ENCODE measurements at regions not wholly inside any gene's neighbourhood (a gene's known extent, or its start where the extent isn't known, plus 50 kb on each side); places are given as distances from the start of the nearest gene placed in this dataset.

DNA sequence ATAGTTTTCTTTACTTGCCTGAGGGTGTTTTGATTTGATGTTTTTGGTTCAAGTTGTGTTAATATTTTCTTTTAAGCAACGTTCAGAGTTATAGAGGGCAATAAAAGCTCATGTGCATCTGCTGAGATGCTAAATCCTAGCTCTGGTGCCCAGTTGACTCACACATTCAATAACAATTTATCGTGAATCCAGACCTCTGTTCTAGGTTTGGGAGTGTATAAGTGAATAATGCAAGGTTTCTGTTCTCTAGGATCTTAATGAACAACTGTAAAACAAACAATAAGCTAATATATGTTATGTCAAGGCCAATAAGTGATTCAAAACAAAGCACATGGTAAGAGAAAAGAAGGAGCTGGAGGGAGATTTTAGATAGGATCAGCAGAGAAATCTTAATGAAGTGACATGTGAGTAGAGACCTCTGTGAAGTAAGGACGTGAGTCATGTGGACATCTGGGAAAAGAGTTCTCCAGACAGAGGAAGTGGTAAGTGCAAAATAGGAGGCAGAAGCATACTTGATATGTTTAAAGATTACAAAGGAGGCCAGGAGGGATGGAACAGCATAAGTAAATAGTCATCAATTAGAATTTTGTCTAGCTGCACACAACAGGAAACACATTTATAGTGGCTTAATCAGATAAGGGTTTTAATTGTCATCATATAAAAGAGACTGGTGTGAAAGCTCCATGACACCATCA, 278.5 kb upstream of the HTR2A start:
- no peak for DNase-seq (ENCODE audit: low spot score)

DNA sequence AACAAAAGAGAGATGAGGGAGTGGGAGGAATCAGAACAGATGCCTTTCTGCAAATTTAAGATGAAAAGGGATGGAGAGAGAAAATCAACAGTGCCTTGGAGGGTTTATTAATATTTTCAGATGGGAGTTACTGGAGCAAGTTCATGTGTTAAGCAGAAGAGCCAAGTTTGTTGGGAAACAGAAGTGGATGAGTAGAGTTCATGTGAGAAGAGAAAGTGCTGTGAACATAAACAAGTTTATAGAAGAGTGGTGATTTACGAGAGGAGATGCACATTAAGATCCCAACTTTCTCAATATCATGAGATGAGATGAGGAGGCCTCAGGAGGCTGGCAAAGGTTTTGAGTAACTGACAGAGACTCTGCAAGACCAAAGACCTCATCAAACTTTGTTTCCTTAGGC, 274.1 kb upstream of the HTR2A start:
- DNase-seq (ENCODE audit: low spot score), result no peak

DNA sequence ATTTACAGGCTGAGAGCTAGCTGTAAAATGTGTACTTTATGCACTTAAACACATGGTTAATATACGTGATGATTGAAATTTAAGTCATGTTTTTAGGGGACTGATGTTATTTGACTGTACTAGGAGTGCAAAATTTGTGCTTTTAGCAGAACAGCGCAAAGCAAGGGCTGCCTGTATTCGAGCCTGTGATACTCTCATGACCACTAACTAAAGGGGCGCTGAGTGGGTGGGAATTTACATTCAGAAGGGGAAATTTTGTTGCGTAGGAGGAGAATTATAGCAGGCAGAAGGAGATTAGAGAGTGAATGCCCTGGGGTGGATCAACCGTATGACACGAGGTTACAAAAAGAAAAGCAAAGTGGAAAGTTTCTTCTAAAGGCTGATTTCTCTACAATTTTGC, 271.8 kb upstream of the HTR2A start:
- DNase-seq (ENCODE audit: low spot score), result no peak

GRCh38 chr13:47168066-47168465, 271.2 kb upstream of the HTR2A start:
- DNase-seq (ENCODE audit: low spot score), result no peak

GRCh38 chr13:47166336-47166735, 269.5 kb upstream of the HTR2A start:
- DNase-seq (ENCODE audit: low spot score), result no peak

- DNase-seq (ENCODE audit: low spot score), result no peak
Observed at GRCh38 chr13:47159853-47160550, 263.1 kb upstream of the HTR2A start.

DNA sequence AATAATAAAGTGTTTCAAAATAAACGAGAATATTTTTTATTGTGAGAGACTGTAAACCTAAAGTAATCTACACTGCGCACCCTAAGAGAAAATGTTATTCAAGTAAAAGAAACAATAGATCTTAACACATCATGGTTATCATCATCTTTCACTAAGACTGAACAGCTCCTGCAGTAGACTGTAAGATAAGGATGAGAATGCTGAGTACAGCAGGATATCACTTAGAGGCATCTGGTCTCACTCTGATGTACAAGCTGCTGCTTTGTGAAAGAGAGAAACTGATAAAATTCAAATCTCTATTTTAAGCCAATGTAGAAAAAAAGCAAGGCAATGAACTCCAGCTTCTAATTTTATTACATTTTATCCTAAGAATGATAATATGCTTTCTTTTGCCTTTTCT, 261.7 kb upstream of the HTR2A start:
- no peak for DNase-seq (ENCODE audit: low spot score)

GRCh38 chr13:47148543-47148942, 251.7 kb upstream of the HTR2A start:
- no peak for DNase-seq (ENCODE audit: low spot score)

DNA sequence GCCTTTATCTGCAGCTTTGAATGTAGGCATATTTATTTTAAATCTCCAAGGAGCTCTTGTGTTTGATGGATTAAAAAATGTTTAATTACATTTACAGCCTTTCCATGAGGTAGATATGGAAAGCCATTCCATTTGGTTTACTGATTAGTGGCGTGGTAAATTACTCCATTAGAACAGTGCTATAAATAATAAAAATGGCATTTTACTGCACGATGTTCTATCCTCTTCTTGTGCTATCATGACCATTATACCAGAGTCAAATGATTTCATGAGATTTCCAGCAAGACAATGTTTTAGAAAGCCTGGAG, 250.9 kb upstream of the HTR2A start:
- DNase-seq (ENCODE audit: low spot score), result no peak

- no peak for DNase-seq (ENCODE audit: low spot score)
Observed at GRCh38 chr13:47146991-47147811, 250.3 kb upstream of the HTR2A start.

DNA sequence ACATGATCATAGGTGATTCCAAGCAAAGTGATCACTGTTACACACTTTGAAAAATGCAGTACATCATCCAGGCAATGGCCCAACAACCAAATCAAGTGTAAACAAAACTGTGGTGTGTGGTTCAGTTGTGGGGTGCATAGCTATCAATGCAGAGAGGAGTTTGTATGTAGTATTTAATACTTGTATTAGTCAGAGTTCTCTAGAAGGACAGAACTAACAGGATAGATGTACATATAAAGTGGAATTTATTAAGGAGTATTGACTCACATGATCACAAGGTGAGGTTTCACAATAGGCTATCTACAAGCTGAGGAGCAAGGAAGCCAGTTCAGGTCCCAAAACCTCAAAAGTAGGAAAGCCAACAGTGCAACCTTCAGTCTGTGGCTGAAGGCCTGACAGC, 249.3 kb upstream of the HTR2A start:
- no peak for DNase-seq (ENCODE audit: low spot score)

- no peak for DNase-seq (ENCODE audit: low spot score)
Observed at GRCh38 chr13:47144782-47145181, 247.9 kb upstream of the HTR2A start.

DNA sequence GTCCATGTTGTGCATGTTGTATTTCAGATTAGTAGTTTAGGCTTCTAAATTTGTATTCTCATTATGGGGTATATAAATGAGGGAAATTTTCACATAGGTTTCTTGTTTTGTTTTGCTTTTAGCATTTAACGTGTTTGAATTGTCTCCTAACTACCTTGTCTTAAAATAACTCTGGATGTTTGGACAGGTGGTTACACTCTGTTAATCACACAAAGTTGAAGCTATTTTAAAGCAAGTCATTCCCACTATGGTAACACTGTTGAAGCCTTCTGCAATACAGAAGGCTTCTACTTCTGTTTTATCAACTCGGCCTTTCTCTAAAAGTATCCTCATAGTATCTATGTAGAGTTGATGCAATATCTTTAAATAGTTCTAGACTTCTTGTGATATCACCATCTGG, 245.3 kb upstream of the HTR2A start:
- no peak for DNase-seq (ENCODE audit: low spot score)

GRCh38 chr13:47139519-47139918, 242.7 kb upstream of the HTR2A start:
- DNase-seq (ENCODE audit: low spot score), result no peak

- DNase-seq (ENCODE audit: low spot score), result no peak
Observed at GRCh38 chr13:47136504-47136941, 239.7 kb upstream of the HTR2A start.

- no peak for DNase-seq (ENCODE audit: low spot score)
Observed at GRCh38 chr13:47135800-47136503, 239.1 kb upstream of the HTR2A start.

DNA sequence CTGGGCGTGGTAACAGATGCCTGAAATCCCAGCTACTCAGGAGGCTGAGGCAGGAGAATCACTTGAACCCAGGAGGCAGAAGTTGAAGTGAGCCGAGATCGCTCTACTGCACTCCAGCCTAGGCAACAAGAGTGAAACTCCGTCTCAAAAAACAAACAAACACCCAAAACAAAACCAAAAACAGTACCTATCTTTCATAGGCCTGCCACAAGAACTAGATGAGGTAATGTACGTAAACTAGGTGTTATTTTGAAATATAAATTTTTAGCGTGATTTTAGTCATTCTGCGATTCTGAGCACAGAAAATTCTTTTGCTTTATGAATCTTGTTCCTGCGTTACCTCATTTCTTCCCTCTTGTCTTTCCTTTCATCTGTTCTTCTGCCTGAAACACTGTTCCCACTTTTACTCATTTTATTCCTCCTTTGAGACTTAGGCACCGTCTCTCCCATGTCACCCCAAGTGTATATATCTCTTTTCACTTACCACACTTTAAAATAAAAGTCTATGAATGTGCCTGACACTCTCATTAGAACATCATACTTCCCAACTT, 238.2 kb upstream of the HTR2A start:
- DNase-seq (ENCODE audit: low spot score), result no peak

DNA sequence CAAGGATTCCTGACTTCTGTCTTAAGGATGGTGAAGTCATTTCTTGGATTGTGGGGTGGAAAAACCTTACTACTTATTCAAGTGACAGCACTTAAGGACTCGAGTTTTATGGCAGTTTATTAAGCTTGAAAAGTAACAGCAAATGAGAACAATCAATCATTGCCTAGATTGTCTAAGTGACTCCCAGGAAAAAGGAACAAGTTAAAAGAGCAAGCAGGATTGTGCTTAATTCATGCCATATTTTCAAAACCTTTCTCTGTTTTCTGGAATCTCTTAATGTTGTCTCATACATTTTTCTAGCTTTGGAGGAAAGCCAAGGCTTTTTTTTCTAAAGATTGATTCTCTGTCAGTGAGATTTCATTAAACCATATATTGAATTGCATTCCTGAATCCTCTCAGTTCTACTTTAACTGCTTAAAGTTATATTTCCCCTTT, 236.2 kb upstream of the HTR2A start:
- DNase-seq (ENCODE audit: low spot score), result no peak

DNA sequence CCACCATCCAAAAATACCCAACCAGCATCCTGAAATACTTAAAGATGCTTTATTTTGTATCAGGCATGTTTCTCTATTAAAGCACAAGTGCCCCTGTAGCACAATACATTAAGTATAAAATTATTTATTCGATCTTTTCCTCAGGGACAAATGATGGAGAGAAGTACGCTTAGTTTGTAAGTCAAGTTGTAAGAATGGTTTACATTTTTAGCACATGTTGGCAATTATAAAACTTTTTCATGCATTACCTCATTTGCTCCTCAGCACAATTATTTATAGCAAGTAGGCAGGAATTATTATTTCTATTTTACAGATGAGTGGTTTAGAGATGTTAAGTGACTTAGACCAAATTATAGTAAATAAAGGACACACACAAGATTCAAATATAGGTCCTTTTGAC, 232.6 kb upstream of the HTR2A start:
- DNase-seq (ENCODE audit: low spot score), result no peak

DNA sequence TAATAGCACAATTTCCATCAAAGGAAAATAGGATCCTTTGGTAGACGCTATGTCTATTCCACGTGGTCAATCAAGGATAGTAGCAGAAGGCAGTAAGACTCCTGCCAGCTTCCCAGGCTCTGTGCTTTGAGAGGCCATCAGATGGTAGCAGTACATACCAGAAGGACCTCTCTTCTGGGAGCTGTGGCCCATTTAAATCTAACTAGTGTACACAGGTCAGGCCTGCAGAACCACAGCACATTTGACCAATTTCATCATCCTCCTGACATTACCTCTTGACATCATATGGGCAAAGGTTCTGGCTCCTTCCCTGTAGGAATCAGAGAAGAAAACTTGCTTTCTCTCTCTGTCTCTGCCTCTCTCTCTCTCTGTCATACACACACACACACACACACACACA, 229.6 kb upstream of the HTR2A start:
- no peak for DNase-seq (ENCODE audit: low spot score)

GRCh38 chr13:47121092-47121763, 224.4 kb upstream of the HTR2A start:
- no peak for DNase-seq (ENCODE audit: low spot score)

DNA sequence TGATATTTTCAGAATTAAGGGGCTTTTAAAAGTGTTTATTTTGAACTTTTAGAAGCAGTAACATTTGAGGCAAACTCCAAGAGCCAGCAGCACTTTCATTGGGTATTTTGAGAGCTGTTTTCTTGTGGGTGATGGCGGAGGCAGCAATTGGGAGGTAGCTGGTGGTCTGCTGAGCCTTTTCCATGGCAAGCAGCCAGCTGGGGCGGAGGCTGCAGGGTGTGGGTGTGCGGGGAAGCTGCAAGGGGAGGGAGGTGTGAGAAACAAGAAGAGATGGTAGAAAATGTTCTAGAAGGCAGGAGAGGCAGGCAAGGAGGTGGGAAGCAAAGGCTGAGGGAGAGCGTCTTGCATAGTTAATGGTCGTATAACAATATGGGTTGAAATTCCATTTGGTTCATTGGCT, 223.4 kb upstream of the HTR2A start:
- no peak for DNase-seq (ENCODE audit: low spot score)
